GM21423 (cell line): ENCODE measurements at regions not wholly inside any gene's neighbourhood (a gene's known extent, or its start where the extent isn't known, plus 50 kb on each side); places are given as distances from the start of the nearest gene placed in this dataset.
"Not testable (repeated sequence)": the region's sequence is repeated elsewhere in the genome, so short reads cannot be mapped to it uniquely, and the experiment has no call there.

Experiments used
- ATAC-seq: cut with Tn5 transposase; IDR thresholded peaks from one replicate; pipeline ENCODE4 v1.9.1; 2021; ENCODE audit warnings: mild to moderate bottlenecking, moderate library complexity; ENCODE audit not compliant: unreplicated experiment

DNA sequence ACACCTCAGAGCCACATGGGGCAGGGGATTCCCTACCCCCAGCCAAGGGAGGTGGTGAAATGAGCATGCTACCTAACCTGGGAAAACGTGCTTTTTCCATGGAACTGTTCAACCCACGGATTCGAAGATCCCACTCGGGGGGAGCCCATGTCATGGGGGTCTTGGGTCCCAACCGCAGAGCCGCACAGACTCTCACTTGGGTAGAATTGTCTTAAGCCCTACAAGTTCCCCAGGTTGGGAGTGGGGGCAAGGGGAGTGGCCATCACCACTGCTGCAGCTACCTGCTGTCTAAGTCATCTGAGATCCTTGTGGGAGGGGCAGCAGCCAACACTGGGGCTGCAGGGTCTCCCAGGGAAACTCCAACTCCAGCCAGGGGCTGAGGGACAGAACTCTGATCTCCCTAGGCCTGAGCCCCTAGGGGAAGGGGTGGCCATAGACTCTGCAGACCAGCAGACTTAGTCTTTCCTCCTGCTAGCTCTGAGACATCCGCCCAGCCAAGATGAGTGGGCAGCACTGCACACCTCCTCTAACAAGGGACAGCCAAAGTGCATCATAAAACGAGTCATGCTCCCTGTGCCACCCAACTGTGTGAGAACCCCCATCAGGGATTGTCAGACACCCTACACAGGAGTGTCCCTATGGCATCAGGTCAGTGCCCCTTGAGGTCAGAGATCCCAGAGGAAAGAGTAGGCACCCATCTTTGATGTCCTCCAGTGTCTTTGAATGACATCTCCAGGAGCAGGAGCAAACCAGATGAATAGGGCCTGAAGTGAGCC, 610.4 kb upstream of the SLITRK6 start:
- no peak for ATAC-seq

DNA sequence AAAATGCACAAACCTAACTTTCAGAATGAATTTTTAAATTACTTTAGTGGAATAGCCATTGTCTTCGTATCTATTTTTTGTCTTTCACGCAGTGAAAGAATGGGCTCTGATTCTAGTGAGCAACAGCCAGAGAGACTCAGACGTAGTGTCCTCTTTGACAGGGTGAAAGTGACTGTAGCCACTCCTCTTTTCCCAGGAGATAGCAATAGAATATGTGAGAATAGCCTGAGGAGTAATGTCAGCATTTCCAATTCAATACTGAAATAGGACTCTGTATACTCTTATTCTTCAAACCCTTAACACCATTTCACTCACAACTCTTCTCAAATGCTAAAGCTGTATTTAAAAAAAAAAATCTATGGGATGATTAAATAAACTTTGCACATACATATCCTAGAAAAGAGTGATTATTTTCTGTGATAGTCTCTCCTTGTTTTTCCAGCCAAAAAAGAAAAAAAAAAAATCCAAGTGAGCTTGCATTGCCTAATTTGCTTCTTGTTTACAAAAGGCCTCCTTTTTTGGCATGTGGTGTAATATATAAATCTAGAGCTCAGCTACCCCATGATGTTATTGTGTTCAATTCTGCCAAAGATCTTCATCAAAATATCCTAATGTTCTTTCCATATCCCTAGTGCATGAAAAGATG, 626.1 kb upstream of the SLITRK6 start:
- no peak for ATAC-seq

DNA sequence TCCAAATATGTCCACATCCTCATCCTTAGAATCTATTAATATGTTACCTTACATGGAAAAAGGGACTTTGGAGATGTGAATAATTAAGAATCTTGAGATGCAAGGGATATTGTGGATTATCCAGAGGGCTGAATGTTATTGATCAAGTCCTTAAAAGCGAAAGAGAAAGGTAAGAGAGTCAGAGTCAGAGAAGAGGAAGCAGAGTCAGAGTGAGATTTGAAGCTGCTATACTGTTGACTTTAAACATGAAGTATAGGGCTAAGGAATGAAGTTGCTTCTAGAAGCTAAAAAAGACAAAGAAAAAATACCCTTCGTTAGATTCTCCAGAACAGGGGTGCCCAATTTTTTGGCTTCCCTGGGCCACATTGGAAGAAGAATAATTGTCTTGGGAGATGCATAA, 627.2 kb upstream of the SLITRK6 start:
- no peak for ATAC-seq

DNA sequence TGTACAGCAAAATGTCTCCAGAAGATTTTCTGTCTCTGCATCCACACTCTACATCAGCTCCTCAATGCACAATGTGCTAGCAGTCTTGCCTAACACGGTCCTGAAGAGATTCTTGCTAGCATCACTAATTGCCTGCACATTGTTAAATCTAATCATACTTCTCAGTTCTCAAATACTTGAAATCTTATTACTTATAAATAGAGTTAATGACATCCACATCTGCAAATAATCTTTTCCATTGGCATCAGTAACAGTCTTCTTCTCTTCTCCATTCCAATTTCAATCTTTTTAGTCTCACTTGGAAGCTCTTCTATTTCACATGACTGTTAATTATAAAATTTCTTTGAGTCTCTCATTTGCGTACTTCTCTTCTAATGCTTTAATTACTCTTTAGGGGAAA, 630.5 kb upstream of the SLITRK6 start:
- no peak for ATAC-seq

DNA sequence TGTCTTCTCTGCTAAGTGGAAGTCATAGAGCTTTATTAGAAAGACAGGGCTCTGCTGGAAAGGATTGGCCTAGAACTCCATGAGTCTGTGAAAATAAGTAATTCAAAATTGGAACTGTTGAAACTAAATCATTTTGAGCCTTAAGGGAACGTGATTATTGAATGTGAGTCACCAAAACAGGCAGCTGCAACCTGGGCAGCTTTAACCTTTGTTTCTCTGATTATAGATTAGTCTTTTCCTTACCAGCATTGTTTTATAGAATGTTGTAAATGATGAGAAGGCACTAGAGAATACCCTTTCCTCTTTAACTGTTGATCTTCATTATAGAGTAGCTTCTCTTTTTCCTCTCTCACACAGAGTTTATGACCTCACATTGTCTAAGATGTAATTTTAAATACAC, 638.8 kb upstream of the SLITRK6 start:
- no peak for ATAC-seq

DNA sequence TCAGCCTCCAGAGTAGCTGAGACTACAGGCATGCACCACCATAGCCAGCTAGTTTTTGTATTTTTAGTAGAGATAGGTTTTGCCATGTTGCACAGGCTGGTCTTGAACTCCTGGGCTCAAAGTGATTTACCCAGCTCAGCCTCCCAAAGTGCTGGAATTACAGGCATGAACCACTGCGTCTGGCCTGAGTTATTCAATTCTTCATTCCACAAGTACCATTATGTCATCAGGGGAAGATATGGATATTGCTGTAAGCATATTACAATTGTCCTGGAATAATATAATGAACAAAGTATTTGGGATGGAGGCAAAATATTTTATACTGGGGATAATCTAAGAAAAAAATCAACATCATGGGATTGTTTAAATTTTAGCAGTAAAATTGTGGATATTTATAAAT, 646.0 kb upstream of the SLITRK6 start:
- ATAC-seq, result no peak

DNA sequence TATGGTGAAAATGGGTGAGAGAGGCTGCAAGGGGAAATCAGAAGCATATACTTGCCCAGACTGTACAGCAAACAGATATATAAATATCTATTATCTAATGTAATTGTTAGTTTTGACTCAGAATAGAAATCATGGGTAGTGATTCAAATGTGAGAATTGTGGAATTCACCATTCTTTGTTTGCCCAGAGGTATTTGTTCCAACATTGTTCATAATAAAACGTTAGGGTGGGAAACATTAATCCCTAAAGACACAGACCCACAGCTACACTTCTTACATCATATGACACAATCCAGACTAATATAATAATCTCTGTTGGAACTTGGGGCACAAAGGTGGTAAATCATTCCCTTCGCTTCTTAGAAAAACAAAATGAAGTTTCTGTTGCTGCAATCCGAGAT, 646.5 kb upstream of the SLITRK6 start:
- no peak for ATAC-seq

DNA sequence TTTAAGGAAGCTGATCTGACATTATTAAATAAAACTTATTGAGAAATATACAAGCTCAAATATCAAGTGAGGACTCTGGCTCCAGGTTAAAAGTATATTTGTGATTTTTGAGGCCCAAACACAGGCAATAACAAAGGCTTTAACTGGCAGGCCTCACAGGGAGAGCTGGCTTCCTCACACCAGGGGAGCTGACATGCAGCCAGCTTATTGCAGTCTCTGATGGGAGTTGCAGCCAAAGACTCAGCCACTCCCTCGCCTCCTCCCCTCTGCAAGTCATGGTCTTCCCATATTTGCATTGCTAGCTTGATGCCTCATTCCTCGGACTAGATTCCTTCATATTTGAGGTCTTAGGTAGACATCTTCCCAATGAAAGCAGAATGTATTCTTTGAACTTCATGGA, 647.1 kb upstream of the SLITRK6 start:
- ATAC-seq, result no peak

DNA sequence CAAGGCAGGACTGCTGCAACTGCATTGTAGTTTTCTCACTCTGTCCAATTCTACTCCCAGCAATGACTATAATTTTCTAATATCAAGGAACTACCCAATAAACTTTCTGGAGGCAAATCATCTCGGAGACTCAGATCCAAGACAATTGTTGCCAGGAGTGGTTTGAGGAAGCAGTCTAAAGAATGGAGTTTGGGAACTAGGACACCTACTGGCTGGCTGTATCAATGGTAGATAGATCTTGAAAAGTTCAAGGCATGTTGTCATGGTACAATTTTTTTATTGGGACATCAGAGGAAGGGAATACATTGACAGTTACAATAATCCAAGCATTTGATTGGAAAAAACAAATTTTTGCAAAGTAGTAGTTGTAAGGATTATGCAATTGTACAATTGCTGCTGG, 648.3 kb upstream of the SLITRK6 start:
- no peak for ATAC-seq

DNA sequence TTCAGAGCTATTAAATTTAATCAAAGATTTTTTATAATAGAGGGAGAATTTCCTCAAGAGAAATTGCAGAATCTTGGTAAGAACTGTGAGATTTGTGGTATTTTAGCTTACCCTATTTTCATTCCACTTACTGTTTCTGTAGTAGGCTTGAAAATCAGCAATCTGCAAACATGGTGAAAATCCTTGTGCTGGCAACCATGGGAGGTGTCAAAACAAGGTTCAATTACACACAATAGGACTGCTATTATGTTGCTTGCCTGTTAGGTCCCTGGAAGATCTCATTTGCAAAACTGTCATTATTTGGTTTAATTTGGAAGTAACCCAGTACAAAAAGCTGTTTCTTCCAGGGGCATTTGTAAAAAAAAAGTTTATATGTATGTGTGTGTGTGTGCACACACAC, 662.8 kb upstream of the SLITRK6 start:
- ATAC-seq, result no peak

DNA sequence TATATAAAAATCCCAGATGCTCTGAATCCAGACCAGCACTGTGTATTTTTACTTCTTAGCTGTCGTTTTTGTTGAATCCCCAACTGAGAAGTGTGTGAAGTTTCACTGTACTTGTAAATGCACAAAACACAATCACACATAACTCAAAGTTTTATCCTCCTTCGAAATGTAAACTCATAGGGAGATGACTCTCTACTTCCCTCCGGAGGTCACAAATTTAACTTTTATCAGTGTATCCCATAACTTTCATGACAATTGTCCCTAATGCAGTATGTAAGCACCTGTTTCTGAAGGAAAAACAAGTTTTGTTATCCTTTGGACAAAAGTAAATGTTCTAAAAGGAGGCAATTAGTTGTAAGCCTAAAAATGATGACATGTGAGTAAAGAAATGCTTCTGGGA, 665.0 kb upstream of the SLITRK6 start:
- ATAC-seq, result no peak

DNA sequence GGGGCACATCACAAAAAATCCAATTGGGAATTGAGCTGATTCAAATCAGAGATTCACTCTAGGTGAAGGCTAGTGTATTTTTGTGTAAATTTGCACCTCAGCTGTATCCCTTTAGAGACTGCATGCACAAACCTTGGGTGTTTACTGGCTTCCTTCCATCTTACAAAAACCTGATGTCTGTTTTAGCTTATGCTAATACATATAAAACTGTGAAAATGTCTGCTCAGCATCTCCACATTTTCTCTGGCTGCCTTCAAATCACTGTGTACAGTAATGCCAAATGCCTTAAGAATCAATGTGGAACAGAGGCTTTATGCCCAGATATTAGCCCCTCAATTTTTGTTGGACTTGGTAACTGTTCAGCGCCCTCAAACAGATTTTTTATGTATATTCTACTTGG, 675.8 kb upstream of the SLITRK6 start:
- ATAC-seq, result no peak

DNA sequence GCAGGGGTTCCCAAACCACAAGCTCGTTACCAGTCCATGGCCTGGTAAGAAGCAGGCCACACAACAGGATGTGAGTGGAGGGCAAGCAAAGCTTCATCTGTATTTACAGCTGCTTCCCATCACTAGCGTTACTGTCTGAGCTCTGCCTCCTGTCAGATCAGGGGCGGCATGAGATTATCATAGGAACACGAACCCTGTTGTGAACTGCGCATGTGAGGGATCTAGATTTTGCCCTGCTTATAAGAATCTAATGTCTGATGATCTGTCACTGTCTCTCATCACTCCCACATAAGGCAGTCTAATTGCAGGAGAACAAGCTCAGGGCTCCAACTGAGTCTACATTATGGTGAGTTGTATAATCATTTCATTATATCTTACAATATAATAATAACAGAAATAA, 677.4 kb upstream of the SLITRK6 start:
- ATAC-seq, result no peak

DNA sequence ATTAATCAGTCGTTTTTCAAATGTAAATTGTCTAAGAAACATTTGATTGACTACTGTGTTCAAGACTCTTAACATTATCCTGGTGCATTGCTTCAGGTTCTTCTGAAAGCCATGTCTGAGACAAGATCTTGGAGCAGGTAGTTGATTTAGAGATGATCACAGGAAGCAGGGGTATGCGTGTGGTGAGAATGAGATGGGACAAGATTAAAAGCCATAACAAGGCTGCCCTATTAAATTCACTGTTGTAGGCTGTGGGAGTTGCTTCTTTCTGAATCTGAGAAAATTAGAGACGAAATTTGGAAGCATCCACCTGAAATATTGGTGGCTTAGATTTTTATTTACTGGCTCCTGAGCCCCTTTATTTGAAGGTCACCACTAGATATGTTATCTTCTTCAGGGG, 687.4 kb upstream of the SLITRK6 start:
- ATAC-seq, result no peak

DNA sequence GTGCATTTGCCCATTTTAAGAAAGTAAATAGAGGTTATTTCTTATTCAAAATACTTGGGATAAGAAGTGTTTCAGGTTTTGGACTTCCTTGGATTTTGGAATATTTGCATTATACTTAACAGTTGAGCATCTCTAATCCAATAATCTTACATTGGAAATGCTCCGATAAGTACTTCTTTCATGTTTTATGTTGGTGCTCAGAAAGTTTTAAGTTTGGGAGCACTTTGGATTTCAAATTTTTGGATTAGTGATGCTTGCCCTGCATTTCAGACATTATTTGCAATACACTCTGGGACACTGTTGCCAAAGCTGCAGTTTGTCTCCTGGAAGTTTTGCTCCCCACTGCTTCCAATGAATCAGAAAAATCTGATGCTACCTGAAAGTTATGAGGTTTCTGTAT, 691.9 kb upstream of the SLITRK6 start:
- no peak for ATAC-seq

DNA sequence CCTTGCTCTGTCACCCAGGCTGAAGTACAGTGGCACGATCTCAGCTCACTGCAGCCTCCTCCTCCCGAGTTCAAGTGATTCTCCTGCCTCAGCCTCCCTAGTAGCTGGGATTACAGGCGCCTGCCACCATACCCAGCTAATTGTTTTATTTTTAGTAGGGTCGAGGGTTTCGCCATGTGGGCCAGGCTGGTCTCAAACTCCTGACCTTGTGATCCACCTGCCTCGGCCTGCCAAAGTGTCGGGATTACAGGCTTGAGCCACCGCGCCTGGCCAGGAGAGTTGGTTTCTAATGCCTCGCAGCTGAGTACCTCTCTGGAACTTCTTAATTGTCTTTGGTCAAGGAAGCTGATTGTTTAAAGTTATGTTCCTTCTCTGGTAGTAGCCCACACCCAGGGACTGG, 702.7 kb upstream of the SLITRK6 start:
- ATAC-seq, result not testable (repeated sequence)

DNA sequence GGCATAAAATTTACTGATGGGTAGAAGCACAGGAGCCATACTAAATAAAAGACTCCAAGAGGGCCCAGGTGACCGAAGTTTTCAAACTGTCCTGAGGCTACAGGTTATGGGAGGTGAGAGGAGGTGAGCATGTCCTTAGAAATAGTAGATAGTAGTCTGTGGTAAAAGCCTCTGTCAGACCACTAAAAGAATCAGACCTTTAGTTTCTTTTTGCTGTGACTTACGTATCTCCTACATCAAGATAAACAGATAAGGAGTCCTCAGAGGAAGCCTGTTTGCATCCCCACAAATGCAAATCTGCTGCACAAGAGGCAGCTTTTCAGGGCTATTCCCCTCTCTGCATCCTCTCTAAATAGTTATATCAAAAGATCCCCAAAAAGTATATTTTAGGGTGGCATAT, 711.6 kb upstream of the SLITRK6 start:
- no peak for ATAC-seq

DNA sequence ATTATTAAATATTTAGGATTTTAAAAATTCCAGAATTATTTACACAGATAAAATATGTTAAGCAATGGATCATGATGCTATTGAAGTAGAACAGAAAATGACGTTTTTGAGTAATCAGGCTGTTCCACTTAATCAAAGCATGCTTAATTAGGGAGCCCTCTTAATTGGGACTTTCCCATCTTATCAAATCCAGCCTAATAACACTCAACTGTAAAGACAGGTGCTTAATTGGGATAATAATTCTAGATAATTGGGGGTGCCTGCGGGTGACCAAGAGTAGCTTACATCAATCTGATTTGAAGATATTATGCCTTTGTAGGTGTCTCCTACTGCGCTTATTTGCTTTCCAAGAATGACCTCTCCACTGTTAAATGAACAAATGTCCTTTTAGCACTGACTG, 742.2 kb upstream of the SLITRK6 start:
- ATAC-seq, result no peak

DNA sequence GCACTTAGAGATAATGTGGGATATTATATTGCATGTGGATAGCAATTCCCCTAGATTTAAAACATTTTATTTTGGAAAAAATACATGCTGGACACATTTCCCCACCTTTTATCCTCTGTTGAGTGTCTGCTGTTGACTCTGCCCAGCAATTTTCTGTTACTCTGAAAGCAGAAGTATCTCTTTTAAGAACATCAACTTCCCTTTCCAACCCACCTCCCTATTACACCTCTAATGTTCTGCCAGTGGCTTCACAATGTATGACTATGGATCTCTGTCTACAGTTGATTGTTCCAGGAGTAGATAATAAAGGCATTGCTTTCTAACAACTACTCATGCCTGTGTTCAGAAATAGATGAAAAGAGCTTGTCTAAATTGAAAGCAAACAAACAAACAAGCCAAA, 754.8 kb upstream of the SLITRK6 start:
- ATAC-seq, result no peak

DNA sequence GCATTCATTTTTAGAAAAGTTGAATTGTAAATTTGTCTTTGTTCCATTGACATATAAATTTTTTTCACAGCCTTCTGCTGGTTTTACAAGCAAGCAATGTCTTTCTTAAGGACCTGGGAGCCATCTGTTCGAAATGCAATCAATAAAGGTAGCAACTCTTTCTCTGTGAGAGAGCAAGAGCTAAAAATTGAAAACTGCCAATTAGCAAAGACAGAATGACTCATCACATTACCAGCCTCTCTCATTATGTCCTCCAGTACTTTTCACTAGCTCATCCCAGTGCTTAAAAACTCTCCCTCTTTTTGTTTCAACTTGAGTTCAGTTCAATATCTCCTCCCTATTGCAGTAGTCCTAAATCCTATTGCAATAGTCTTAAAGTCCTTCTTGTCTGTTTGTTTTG, 760.7 kb upstream of the SLITRK6 start:
- no peak for ATAC-seq

DNA sequence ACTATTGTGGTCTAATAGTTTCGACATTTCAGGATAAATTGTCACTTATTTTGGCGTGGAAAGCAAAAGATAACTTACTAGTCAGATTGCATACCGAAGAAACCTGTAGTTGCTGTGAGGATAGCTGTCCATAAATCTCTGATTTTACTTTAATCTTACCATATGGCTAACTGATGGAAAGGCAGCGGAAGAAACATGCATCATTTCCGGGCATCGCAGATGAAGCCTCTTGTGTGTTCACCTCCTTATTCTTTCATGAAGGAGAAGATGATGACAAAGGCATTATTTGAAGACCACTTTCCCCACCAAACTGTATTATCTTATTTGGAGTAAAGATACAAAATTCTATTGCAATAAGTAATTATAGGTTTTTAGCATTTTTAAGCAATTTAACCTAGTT, 763.6 kb upstream of the SLITRK6 start:
- ATAC-seq, result no peak

DNA sequence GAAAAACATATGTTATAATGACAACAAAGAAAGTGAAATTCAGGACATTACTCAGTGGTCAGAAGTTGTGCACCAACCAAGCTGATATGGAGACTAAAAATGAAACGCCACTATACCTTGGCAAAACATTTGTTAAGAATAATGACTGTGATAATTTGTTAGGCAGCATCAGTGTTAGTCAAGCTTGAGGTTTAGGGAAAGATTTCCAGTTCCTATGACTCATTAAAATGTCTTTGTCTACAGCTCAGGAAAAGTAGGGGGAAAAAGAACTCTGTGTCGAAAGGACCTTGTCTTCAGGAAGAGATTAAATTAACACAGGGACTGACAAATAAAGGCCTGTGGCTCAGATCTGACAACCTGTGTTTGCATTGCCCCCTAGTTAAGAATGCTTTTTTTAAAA, 764.1 kb upstream of the SLITRK6 start:
- no peak for ATAC-seq

DNA sequence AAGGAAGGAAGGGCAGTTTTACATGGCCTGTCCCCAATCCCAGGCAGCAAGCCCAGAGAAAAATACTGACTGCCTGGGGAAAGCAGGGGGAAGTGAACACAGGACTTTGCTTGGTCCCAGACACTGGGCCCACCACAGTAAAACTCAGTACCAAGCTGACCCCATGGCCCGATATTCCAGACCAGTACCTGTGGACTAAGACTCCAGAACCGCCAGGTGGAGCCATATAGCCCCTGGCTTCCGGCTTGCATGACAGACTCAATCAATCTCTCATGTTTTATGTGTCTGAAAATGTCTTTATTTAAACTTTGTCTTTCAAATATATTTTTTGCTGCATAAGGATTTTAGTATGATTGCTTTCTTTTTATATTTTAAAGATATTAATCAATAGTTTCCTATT, 767.9 kb upstream of the SLITRK6 start:
- no peak for ATAC-seq
